Neural progenitor cell (in vitro differentiated cells): ENCODE measurements at regions not wholly inside any gene's neighbourhood (a gene's known extent, or its start where the extent isn't known, plus 50 kb on each side); places are given as distances from the start of the nearest gene placed in this dataset.

ENCODE experiments used
- DNase-seq: peaks from one replicate; pipeline ENCODE4 v3.0.0-alpha.2; 2016; ENCODE audit warnings: low spot score
- H2AFZ ChIP-seq: fragments of 200-600 bp; sonication (generic); replicated peaks from 2 replicates; pipeline ENCODE4 v1.6.1; 2016; ENCODE audit warnings: antibody characterized with exemption
- H3F3A ChIP-seq: fragments of 200-600 bp; sonication (generic); 2 replicates; pipeline ENCODE4 v1.6.1; 2016; ENCODE audit warnings: antibody characterized with exemption, low read depth
- H3K27ac ChIP-seq: fragments of 200-600 bp; sonication (generic); 2 replicates; pipeline ENCODE4 v1.5.1; 2016; ENCODE audit warnings: mild to moderate bottlenecking
- H3K27me3 ChIP-seq: fragments of 200-600 bp; sonication (generic); 2 replicates; pipeline ENCODE4 v1.6.1; 2016; ENCODE audit warnings: mild to moderate bottlenecking, moderate library complexity
- H3K36me3 ChIP-seq: fragments of 200-600 bp; sonication (generic); 2 replicates; pipeline ENCODE4 v1.5.1; 2016
- H3K4me1 ChIP-seq: fragments of 200-600 bp; sonication (generic); 2 replicates; pipeline ENCODE4 v1.6.1; 2016; ENCODE audit warnings: mixed run types
- H3K4me2 ChIP-seq: fragments of 200-600 bp; sonication (generic); 2 replicates; pipeline ENCODE4 v1.6.1; 2016
- H3K4me3 ChIP-seq: fragments of 200-600 bp; sonication (generic); 2 replicates; pipeline ENCODE4 v1.5.1; 2016
- H3K79me2 ChIP-seq: fragments of 200-600 bp; sonication (generic); 2 replicates; pipeline ENCODE4 v1.6.1; 2016; ENCODE audit warnings: low read depth
- H3K9ac ChIP-seq: fragments of 200-600 bp; sonication (generic); 2 replicates; pipeline ENCODE4 v1.6.1; 2016
- H3K9me3 ChIP-seq: fragments of 200-600 bp; sonication (generic); 2 replicates; pipeline ENCODE4 v1.5.1; 2016; ENCODE audit warnings: low read depth
- H4K20me1 ChIP-seq: fragments of 200-600 bp; sonication (generic); 2 replicates; pipeline ENCODE4 v1.6.1; 2016; ENCODE audit warnings: low read depth
- H3K27ac Mint-ChIP-seq: 3 replicates; pipeline ENCODE4 v1.8.0; 2021; ENCODE audit warnings: mixed read lengths
- H3K27me3 Mint-ChIP-seq: 2 replicates; pipeline ENCODE4 v1.8.0; 2022; ENCODE audit warnings: low read depth, mild to moderate bottlenecking, inconsistent platforms, moderate library complexity, mixed read lengths; ENCODE audit not compliant: insufficient read depth
- H3K36me3 Mint-ChIP-seq: 3 replicates; pipeline ENCODE4 v1.8.0; 2021; ENCODE audit warnings: mixed read lengths
- H3K4me1 Mint-ChIP-seq: 3 replicates; pipeline ENCODE4 v1.8.0; 2021; ENCODE audit warnings: mixed read lengths
- H3K4me3 Mint-ChIP-seq: 3 replicates; pipeline ENCODE4 v1.8.0; 2021; ENCODE audit warnings: mild to moderate bottlenecking, moderate library complexity, mixed read lengths
- H3K9me3 Mint-ChIP-seq: 3 replicates; pipeline ENCODE4 v1.8.0; 2020; ENCODE audit warnings: mixed read lengths
- EZH2 ChIP-seq: fragments of 200-600 bp; sonication (generic); IDR thresholded peaks from 2 replicates; pipeline ENCODE4 v1.6.1; 2017; ENCODE audit warnings: antibody characterized with exemption, mild to moderate bottlenecking, moderate library complexity
- EZH2phosphoT487 ChIP-seq: fragments of 200-600 bp; sonication (generic); IDR thresholded peaks from 2 replicates; pipeline ENCODE4 v1.6.1; 2017; ENCODE audit warnings: antibody characterized with exemption
- TF ChIP-seq, protein P1 (sequence below): fragments of 200-600 bp; sonication (generic); IDR thresholded peaks from 2 replicates; pipeline ENCODE4 v1.5.1; 2017; ENCODE audit warnings: antibody characterized with exemption, mild to moderate bottlenecking

DNA sequence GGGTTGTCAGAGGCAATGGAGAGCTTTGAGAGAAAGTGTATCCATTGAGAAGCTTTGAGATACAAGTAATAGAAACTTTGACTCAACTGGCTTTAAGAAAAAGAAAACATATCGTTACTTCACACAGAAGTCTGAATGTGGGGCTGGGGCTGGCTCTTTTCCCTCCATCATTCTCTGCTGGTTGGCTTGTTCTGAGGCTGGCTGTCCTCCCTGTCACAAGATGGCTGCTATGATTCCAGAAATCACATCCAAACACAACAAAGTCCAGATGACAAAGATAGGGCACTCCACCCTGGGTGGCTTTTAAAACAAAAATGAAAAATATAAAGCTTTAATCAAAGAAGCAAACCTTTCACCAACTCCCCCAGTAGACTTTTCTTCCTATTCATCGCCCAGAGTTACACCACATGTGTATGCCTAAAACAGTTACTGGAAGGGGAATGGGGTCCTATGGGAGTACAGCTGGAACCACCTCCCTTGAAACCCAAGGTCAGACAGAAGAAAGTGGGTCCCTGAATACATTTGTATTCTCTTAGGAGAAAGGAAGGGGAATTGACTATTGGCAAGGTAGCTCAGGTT lies 284.3 kb downstream of the GAS1 start:
- Histone ChIP-seq H3K36me3 (no peaks in the 10 kb centered on the region), H3K79me2 (no peaks in the 10 kb centered on the region), H3K4me2 (no peak overlapping the region), H3K27me3 (no peaks in the 10 kb centered on the region), H3K9me3 (no peaks in the 10 kb centered on the region), H2AFZ (no peak overlapping the region), H3K9ac (no peak overlapping the region), H3K4me1 (no peaks in the 10 kb centered on the region), H3K27ac (no peak overlapping the region), H3K4me3 (no peak overlapping the region), H4K20me1 (no peaks in the 10 kb centered on the region), H3F3A (no peaks in the 10 kb centered on the region)
- TF ChIP-seq, protein P1, sequence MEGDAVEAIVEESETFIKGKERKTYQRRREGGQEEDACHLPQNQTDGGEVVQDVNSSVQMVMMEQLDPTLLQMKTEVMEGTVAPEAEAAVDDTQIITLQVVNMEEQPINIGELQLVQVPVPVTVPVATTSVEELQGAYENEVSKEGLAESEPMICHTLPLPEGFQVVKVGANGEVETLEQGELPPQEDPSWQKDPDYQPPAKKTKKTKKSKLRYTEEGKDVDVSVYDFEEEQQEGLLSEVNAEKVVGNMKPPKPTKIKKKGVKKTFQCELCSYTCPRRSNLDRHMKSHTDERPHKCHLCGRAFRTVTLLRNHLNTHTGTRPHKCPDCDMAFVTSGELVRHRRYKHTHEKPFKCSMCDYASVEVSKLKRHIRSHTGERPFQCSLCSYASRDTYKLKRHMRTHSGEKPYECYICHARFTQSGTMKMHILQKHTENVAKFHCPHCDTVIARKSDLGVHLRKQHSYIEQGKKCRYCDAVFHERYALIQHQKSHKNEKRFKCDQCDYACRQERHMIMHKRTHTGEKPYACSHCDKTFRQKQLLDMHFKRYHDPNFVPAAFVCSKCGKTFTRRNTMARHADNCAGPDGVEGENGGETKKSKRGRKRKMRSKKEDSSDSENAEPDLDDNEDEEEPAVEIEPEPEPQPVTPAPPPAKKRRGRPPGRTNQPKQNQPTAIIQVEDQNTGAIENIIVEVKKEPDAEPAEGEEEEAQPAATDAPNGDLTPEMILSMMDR: no peak
- TF ChIP-seq EZH2phosphoT487 (no peak), EZH2 (no peak)
- no peaks in the 10 kb centered on the region for H3K36me3 Mint-ChIP-seq
- H3K27ac Mint-ChIP-seq: no peak overlapping the region
- no peaks in the 10 kb centered on the region for H3K4me1 Mint-ChIP-seq
- no peak for DNase-seq
- H3K9me3 Mint-ChIP-seq: no peaks in the 10 kb centered on the region
- H3K27me3 Mint-ChIP-seq: peaks cover 5% of the 10 kb centered on the region
- no peak overlapping the region for H3K4me3 Mint-ChIP-seq

DNA sequence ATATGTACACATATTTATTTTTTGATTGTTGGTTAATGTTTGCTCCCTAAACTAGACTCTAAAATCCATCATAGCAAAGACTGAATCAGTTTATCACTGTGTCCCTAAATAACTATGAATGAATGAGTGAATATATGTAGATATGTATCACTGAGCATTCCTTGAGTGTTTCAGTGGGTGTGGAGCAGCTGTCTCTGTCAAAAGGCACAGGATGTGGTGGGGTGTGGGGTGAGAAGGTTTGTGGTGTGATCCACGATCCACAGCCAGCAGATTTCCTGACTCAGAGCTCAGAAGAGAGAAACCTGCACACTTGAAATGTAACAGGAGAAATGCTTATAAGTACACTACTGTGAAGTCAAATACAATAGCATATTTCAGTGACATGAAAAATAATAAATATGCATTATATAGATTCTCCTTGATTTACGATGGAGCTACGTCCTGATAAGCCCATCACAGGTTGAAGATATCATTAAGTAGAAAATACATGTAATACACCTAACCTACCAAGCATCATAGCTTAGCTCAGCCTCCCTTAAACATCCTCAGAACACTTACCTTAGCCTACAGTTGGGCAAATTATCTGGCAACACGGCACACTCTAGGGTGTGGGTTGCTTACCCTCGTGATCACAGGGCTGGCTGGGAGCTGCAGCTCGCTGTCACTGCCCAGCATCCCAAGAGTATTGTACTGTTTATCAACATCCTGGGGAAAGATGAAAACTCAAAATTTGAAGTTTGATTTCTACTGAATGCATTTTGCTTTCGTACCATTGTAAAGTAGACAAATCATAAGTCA lies 287.0 kb downstream of the GAS1 start:
- Mint-ChIP-seq H3K27me3 (peaks cover 2% of the 10 kb centered on the region), H3K9me3 (no peaks in the 10 kb centered on the region), H3K36me3 (no peaks in the 10 kb centered on the region), H3K4me1 (no peaks in the 10 kb centered on the region), H3K4me3 (no peak overlapping the region), H3K27ac (no peak overlapping the region)
- no peaks in the 10 kb centered on the region for H3F3A ChIP-seq
- H2AFZ ChIP-seq: no peak overlapping the region
- H3K27me3 ChIP-seq: no peaks in the 10 kb centered on the region
- no peak overlapping the region for H3K4me2 ChIP-seq
- H3K27ac ChIP-seq: no peak overlapping the region
- no peaks in the 10 kb centered on the region for H3K4me1 ChIP-seq
- no peaks in the 10 kb centered on the region for H4K20me1 ChIP-seq
- H3K79me2 ChIP-seq: no peaks in the 10 kb centered on the region
- H3K36me3 ChIP-seq: no peaks in the 10 kb centered on the region
- H3K4me3 ChIP-seq: no peak overlapping the region
- TF ChIP-seq EZH2: no peak
- TF ChIP-seq, protein P1: no peak
- no peak for TF ChIP-seq EZH2phosphoT487
- no peak overlapping the region for H3K9ac ChIP-seq
- no peak for DNase-seq
- H3K9me3 ChIP-seq: no peaks in the 10 kb centered on the region

DNA sequence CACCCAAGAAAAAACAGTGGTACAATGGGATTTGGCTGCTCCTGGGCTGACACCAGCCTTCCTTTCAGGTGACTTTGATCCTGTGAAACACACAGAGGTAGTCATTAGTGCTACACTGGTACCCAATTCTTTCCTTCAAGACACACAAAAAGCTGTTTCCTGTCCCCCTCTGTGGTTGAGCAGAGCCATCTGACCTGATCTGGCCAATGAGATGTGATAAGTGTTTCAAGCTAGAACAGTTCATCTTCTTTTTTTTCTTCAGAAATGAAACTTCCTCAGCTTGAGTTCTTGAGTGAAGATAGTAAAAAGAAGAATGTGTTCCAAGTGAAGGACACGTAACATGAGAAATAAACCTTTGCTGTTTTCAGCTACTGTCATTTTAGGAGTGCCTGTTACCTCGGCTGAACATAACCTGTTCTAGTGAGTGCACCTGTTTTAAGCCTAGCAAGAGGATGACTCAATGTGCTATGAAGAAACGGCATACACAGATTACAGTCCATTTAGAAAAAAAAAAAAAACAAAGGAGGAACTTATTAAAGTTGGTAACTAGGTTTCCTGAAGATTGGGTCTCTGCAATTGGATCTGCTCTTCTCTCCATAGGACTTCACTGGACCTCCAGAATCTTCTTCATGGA lies 287.8 kb downstream of the GAS1 start:
- H3K27me3 Mint-ChIP-seq: peaks cover 2% of the 10 kb centered on the region
- no peaks in the 10 kb centered on the region for H3K9me3 Mint-ChIP-seq
- H3K27ac ChIP-seq: no peak overlapping the region
- TF ChIP-seq EZH2phosphoT487 (no peak), EZH2 (no peak)
- TF ChIP-seq, protein P1: no peak
- no peak for DNase-seq
- H4K20me1 ChIP-seq: no peaks in the 10 kb centered on the region
- H3K9ac ChIP-seq: no peak overlapping the region
- H3K27me3 ChIP-seq: no peaks in the 10 kb centered on the region
- no peaks in the 10 kb centered on the region for H3K79me2 ChIP-seq
- H3K4me1 Mint-ChIP-seq: no peaks in the 10 kb centered on the region
- H2AFZ ChIP-seq: no peak overlapping the region
- no peak overlapping the region for H3K27ac Mint-ChIP-seq
- no peak overlapping the region for H3K4me3 ChIP-seq
- H3K4me1 ChIP-seq: no peaks in the 10 kb centered on the region
- H3K36me3 ChIP-seq: no peaks in the 10 kb centered on the region
- no peak overlapping the region for H3K4me2 ChIP-seq
- no peaks in the 10 kb centered on the region for H3F3A ChIP-seq
- no peaks in the 10 kb centered on the region for H3K36me3 Mint-ChIP-seq
- H3K9me3 ChIP-seq: no peaks in the 10 kb centered on the region
- H3K4me3 Mint-ChIP-seq: no peak overlapping the region
